ENCODE measurements at regions not wholly inside any gene's neighbourhood (a gene's known extent, or its start where the extent isn't known, plus 50 kb on each side); places are given as distances from the start of the nearest gene placed in this dataset.

DNA sequence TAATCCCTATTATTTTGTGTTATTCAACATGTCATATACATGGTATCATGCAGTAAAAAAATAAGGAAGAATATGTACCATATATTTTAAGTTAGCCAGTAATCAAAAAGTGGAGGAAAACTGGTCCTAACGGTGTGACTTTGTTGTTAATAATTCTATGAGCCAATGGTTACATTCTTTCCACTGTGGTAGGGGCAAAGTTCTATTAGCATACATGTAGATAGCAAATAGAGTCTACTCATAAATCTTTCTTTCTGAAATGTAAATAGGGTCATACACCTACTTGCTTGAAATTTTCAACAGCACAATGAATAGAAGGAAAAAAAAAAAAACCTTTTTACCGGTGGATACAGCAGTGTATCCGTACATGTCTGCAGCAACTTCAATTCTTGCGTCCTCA is 364.8 kb downstream of the RAB38 start:
- Histone ChIP-seq H3K36me3 (ENCODE audit: insufficient read depth) (no peaks in the 10 kb centered on the region), H3K4me3 (no peak overlapping the region), H2AFZ (no peak overlapping the region), H3K4me1 (ENCODE audit: insufficient read depth) (no peaks in the 10 kb centered on the region), H3K9me2 (ENCODE audit: insufficient read depth) (no peaks in the 10 kb centered on the region), H4K20me1 (replicated peaks; ENCODE audit: insufficient read depth) (no peaks in the 10 kb centered on the region), H3K79me2 (replicated peaks; ENCODE audit: insufficient read depth) (no peaks in the 10 kb centered on the region), H3K27ac (ENCODE audit: low read depth) (no peak overlapping the region), H3F3A (replicated peaks; ENCODE audit: low read depth) (no peaks in the 10 kb centered on the region), H3K4me2 (no peak overlapping the region), H3K27me3 (ENCODE audit: insufficient read depth) (no peaks in the 10 kb centered on the region)
- TF ChIP-seq EZH2phosphoT487 (IDR thresholded peaks at IDR 0.05; ENCODE audit: unreplicated experiment) (no peak), ZNF114 (CRISPR knock-in tag; IDR thresholded peaks at IDR 0.05) (no peak), NANOG (IDR thresholded peaks at IDR 0.05; ENCODE audit: borderline replicate concordance) (no peak), POLR2AphosphoS5 (IDR thresholded peaks at IDR 0.05; ENCODE audit: low read depth) (no peak)
- TF ChIP-seq, protein P1, sequence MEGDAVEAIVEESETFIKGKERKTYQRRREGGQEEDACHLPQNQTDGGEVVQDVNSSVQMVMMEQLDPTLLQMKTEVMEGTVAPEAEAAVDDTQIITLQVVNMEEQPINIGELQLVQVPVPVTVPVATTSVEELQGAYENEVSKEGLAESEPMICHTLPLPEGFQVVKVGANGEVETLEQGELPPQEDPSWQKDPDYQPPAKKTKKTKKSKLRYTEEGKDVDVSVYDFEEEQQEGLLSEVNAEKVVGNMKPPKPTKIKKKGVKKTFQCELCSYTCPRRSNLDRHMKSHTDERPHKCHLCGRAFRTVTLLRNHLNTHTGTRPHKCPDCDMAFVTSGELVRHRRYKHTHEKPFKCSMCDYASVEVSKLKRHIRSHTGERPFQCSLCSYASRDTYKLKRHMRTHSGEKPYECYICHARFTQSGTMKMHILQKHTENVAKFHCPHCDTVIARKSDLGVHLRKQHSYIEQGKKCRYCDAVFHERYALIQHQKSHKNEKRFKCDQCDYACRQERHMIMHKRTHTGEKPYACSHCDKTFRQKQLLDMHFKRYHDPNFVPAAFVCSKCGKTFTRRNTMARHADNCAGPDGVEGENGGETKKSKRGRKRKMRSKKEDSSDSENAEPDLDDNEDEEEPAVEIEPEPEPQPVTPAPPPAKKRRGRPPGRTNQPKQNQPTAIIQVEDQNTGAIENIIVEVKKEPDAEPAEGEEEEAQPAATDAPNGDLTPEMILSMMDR (conservative IDR thresholded peaks at IDR 0.05; ENCODE audit: low read depth in 2 of 2) = no peak
- TF ChIP-seq, protein P2, sequence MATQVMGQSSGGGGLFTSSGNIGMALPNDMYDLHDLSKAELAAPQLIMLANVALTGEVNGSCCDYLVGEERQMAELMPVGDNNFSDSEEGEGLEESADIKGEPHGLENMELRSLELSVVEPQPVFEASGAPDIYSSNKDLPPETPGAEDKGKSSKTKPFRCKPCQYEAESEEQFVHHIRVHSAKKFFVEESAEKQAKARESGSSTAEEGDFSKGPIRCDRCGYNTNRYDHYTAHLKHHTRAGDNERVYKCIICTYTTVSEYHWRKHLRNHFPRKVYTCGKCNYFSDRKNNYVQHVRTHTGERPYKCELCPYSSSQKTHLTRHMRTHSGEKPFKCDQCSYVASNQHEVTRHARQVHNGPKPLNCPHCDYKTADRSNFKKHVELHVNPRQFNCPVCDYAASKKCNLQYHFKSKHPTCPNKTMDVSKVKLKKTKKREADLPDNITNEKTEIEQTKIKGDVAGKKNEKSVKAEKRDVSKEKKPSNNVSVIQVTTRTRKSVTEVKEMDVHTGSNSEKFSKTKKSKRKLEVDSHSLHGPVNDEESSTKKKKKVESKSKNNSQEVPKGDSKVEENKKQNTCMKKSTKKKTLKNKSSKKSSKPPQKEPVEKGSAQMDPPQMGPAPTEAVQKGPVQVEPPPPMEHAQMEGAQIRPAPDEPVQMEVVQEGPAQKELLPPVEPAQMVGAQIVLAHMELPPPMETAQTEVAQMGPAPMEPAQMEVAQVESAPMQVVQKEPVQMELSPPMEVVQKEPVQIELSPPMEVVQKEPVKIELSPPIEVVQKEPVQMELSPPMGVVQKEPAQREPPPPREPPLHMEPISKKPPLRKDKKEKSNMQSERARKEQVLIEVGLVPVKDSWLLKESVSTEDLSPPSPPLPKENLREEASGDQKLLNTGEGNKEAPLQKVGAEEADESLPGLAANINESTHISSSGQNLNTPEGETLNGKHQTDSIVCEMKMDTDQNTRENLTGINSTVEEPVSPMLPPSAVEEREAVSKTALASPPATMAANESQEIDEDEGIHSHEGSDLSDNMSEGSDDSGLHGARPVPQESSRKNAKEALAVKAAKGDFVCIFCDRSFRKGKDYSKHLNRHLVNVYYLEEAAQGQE (IDR thresholded peaks at IDR 0.05; ENCODE audit: unreplicated experiment) = no peak
- no peaks in the 10 kb centered on the region for H3K36me3 Mint-ChIP-seq (ENCODE audit: low read depth)
- ATAC-seq (no peak), DNase-seq (ENCODE audit: low spot score) (no peak)
- no peak overlapping the region for H3K4me3 Mint-ChIP-seq
- no peak overlapping the region for H3K27ac Mint-ChIP-seq
- no peaks in the 10 kb centered on the region for H3K9me3 Mint-ChIP-seq
- H3K27me3 Mint-ChIP-seq (ENCODE audit: insufficient read depth, low read depth, poor library complexity) = no peaks in the 10 kb centered on the region
- H3K4me1 Mint-ChIP-seq = no peaks in the 10 kb centered on the region

DNA sequence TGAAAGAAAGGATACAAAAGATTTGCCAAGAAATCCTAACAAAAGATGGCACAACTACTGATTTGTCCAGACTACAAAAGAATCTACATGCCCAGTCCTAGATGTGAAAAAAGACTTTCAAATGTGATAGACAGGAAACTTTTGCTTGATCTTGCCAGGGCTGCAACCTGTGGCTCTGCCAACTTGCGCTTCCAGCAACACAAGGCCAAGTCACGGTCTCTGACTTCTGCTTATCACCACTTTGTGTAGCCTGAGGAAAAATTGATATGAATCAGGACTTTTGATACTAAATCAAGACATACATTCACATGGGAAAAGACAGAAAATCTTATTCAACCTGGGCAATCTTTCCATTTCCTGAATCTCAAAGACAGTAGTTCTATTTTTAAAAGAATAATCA is 366.0 kb downstream of the RAB38 start:
- Histone ChIP-seq H3K27ac (ENCODE audit: low read depth) (no peak overlapping the region), H3K4me1 (ENCODE audit: insufficient read depth) (no peaks in the 10 kb centered on the region), H3K36me3 (ENCODE audit: insufficient read depth) (no peaks in the 10 kb centered on the region), H3K27me3 (ENCODE audit: insufficient read depth) (no peaks in the 10 kb centered on the region), H3F3A (replicated peaks; ENCODE audit: low read depth) (no peaks in the 10 kb centered on the region), H3K4me2 (no peak overlapping the region), H2AFZ (no peak overlapping the region), H3K79me2 (replicated peaks; ENCODE audit: insufficient read depth) (no peaks in the 10 kb centered on the region), H3K9me2 (ENCODE audit: insufficient read depth) (no peaks in the 10 kb centered on the region), H3K4me3 (no peak overlapping the region), H4K20me1 (replicated peaks; ENCODE audit: insufficient read depth) (no peaks in the 10 kb centered on the region)
- H3K9me3 Mint-ChIP-seq = no peaks in the 10 kb centered on the region
- no peaks in the 10 kb centered on the region for H3K27me3 Mint-ChIP-seq (ENCODE audit: insufficient read depth, low read depth, poor library complexity)
- no peaks in the 10 kb centered on the region for H3K36me3 Mint-ChIP-seq (ENCODE audit: low read depth)
- H3K4me1 Mint-ChIP-seq = peaks cover under 1% of the 10 kb centered on the region; the same call in 2 of the 3 replicates
- ATAC-seq (no peak), DNase-seq (ENCODE audit: low spot score) (no peak)
- no peak overlapping the region for H3K27ac Mint-ChIP-seq
- H3K4me3 Mint-ChIP-seq = no peak overlapping the region
- no peak for TF ChIP-seq POLR2AphosphoS5 (IDR thresholded peaks at IDR 0.05; ENCODE audit: low read depth)
- TF ChIP-seq, protein P3, sequence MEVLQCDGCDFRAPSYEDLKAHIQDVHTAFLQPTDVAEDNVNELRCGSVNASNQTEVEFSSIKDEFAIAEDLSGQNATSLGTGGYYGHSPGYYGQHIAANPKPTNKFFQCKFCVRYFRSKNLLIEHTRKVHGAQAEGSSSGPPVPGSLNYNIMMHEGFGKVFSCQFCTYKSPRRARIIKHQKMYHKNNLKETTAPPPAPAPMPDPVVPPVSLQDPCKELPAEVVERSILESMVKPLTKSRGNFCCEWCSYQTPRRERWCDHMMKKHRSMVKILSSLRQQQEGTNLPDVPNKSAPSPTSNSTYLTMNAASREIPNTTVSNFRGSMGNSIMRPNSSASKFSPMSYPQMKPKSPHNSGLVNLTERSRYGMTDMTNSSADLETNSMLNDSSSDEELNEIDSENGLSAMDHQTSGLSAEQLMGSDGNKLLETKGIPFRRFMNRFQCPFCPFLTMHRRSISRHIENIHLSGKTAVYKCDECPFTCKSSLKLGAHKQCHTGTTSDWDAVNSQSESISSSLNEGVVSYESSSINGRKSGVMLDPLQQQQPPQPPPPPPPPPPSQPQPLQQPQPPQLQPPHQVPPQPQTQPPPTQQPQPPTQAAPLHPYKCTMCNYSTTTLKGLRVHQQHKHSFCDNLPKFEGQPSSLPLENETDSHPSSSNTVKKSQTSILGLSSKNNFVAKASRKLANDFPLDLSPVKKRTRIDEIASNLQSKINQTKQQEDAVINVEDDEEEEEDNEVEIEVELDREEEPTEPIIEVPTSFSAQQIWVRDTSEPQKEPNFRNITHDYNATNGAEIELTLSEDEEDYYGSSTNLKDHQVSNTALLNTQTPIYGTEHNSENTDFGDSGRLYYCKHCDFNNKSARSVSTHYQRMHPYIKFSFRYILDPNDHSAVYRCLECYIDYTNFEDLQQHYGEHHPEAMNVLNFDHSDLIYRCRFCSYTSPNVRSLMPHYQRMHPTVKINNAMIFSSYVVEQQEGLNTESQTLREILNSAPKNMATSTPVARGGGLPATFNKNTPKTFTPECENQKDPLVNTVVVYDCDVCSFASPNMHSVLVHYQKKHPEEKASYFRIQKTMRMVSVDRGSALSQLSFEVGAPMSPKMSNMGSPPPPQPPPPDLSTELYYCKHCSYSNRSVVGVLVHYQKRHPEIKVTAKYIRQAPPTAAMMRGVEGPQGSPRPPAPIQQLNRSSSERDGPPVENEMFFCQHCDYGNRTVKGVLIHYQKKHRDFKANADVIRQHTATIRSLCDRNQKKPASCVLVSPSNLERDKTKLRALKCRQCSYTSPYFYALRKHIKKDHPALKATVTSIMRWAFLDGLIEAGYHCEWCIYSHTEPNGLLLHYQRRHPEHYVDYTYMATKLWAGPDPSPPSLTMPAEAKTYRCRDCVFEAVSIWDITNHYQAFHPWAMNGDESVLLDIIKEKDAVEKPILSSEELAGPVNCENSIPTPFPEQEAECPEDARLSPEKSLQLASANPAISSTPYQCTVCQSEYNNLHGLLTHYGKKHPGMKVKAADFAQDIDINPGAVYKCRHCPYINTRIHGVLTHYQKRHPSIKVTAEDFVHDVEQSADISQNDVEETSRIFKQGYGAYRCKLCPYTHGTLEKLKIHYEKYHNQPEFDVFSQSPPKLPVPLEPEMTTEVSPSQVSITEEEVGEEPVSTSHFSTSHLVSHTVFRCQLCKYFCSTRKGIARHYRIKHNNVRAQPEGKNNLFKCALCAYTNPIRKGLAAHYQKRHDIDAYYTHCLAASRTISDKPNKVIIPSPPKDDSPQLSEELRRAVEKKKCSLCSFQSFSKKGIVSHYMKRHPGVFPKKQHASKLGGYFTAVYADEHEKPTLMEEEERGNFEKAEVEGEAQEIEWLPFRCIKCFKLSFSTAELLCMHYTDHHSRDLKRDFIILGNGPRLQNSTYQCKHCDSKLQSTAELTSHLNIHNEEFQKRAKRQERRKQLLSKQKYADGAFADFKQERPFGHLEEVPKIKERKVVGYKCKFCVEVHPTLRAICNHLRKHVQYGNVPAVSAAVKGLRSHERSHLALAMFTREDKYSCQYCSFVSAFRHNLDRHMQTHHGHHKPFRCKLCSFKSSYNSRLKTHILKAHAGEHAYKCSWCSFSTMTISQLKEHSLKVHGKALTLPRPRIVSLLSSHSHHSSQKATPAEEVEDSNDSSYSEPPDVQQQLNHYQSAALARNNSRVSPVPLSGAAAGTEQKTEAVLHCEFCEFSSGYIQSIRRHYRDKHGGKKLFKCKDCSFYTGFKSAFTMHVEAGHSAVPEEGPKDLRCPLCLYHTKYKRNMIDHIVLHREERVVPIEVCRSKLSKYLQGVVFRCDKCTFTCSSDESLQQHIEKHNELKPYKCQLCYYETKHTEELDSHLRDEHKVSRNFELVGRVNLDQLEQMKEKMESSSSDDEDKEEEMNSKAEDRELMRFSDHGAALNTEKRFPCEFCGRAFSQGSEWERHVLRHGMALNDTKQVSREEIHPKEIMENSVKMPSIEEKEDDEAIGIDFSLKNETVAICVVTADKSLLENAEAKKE (CRISPR knock-in tag; IDR thresholded peaks at IDR 0.05) = no peak
- no peak for TF ChIP-seq CREB1 (CRISPR knock-in tag; IDR thresholded peaks at IDR 0.05; ENCODE audit: low read depth)
- TF ChIP-seq, protein P1 (conservative IDR thresholded peaks at IDR 0.05; ENCODE audit: low read depth in 2 of 2) = no peak

Measured in GM23338 (cell line).